ENCODE measurements at regions not wholly inside any gene's neighbourhood (a gene's known extent, or its start where the extent isn't known, plus 50 kb on each side); places are given as distances from the start of the nearest gene placed in this dataset.

- intact Hi-C loops (cut with DNase I) = no loop called here
- TF ChIP-seq POLR2AphosphoS5 (IDR thresholded peaks at IDR 0.05; ENCODE audit: insufficient read depth in 1 of 2, low read depth in 1 of 2) (no peak), CTCF (IDR thresholded peaks at IDR 0.05) (no peak), POLR2A (IDR thresholded peaks at IDR 0.05) (no peak)
- Histone ChIP-seq H3K36me3 (no peaks in the 10 kb centered on the region), H3K4me3 (no peak overlapping the region), H3K4me1 (no peaks in the 10 kb centered on the region), H3K27me3 (no peaks in the 10 kb centered on the region), H3K9me3 (no peaks in the 10 kb centered on the region), H3K27ac (no peak overlapping the region)
- no peak for DNase-seq (ENCODE audit: extremely low spot score in 2 of 2)
These were observed 347.1 kb upstream of the FSIP2 start for GRCh38 chr2:185391543-185391942.

- Histone ChIP-seq H3K4me3 (no peak overlapping the region), H3K9me3 (no peaks in the 10 kb centered on the region), H3K4me1 (no peaks in the 10 kb centered on the region), H3K36me3 (no peaks in the 10 kb centered on the region), H3K27me3 (no peaks in the 10 kb centered on the region), H3K27ac (no peak overlapping the region)
- intact Hi-C loops (cut with DNase I) = no loop called here
- no peak for TF ChIP-seq CTCF (IDR thresholded peaks at IDR 0.05)
- no peak for TF ChIP-seq POLR2A (IDR thresholded peaks at IDR 0.05)
- TF ChIP-seq POLR2AphosphoS5 (IDR thresholded peaks at IDR 0.05; ENCODE audit: insufficient read depth in 1 of 2, low read depth in 1 of 2) = no peak
- DNase-seq (ENCODE audit: extremely low spot score in 2 of 2) = no peak
These were observed 345.5 kb upstream of the FSIP2 start for GRCh38 chr2:185393091-185393490.

GRCh38 chr2:185402474-185402873 is 336.1 kb upstream of the FSIP2 start:
- H3K27ac ChIP-seq = no peak overlapping the region
- no peaks in the 10 kb centered on the region for H3K4me1 ChIP-seq
- no peaks in the 10 kb centered on the region for H3K27me3 ChIP-seq
- H3K9me3 ChIP-seq = no peaks in the 10 kb centered on the region
- intact Hi-C loops (cut with DNase I) = no loop called here
- H3K36me3 ChIP-seq = no peaks in the 10 kb centered on the region
- DNase-seq (ENCODE audit: extremely low spot score in 2 of 2) = no peak
- H3K4me3 ChIP-seq = no peak overlapping the region
- TF ChIP-seq CTCF (IDR thresholded peaks at IDR 0.05) (no peak), POLR2AphosphoS5 (IDR thresholded peaks at IDR 0.05; ENCODE audit: insufficient read depth in 1 of 2, low read depth in 1 of 2) (no peak), POLR2A (IDR thresholded peaks at IDR 0.05) (no peak)

DNA sequence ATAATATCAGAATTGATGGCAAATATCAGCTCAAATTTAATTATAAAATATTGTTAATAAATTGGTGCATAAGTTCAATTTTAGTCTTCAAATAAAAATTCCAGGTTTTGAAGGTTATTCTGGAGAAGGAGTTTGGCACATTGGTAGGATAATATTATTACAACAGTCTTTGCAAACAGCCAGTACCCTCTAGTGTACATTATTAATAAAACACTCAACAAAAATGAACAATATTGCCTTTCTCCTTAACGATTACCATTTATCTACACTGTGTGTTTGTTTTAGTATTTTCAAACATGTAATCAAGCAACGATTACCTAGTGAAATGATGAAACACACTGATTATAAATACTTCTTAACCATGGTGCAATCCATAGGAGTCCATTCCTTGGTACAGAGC is 334.0 kb upstream of the FSIP2 start:
- intact Hi-C loops (cut with DNase I) = no loop called here
- DNase-seq (ENCODE audit: extremely low spot score in 2 of 2) = no peak
- TF ChIP-seq CTCF (IDR thresholded peaks at IDR 0.05) (no peak), POLR2A (IDR thresholded peaks at IDR 0.05) (no peak), POLR2AphosphoS5 (IDR thresholded peaks at IDR 0.05; ENCODE audit: insufficient read depth in 1 of 2, low read depth in 1 of 2) (no peak)

DNA sequence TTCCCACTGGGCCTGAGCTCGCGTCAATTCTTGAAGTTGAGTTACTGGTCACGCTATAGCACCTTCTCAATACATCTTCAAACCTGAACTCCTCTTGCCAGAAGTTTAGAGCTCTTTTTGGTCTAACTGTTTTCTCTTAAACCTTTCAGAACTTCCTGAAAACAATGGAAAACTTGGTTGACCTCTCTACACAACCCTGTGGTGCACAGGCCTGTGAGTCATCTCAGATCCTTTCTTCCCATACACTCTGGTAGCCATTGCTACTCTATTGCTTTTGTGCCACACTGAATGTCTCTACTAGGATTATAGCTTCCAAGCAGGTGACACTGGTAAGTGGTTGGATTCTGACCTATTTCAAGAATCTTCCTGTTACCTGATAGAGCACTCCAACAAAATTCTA is 321.5 kb upstream of the FSIP2 start:
- H3K4me1 ChIP-seq = no peaks in the 10 kb centered on the region
- intact Hi-C loops (cut with DNase I) = no loop called here
- TF ChIP-seq CTCF (IDR thresholded peaks at IDR 0.05) = no peak
- TF ChIP-seq POLR2AphosphoS5 (IDR thresholded peaks at IDR 0.05; ENCODE audit: insufficient read depth in 1 of 2, low read depth in 1 of 2) = no peak
- no peak for TF ChIP-seq POLR2A (IDR thresholded peaks at IDR 0.05)

More for the DNA sequence above, 334.0 kb upstream of the FSIP2 start:
- no peaks in the 10 kb centered on the region for H3K27me3 ChIP-seq
- no peaks in the 10 kb centered on the region for H3K36me3 ChIP-seq
- H3K9me3 ChIP-seq = no peaks in the 10 kb centered on the region
- no peaks in the 10 kb centered on the region for H3K4me1 ChIP-seq
- no peak overlapping the region for H3K4me3 ChIP-seq
- H3K27ac ChIP-seq = no peak overlapping the region

More for the DNA sequence above, 321.5 kb upstream of the FSIP2 start:
- H3K9me3 ChIP-seq = no peaks in the 10 kb centered on the region
- H3K27ac ChIP-seq = no peak overlapping the region
- H3K4me3 ChIP-seq = no peak overlapping the region
- no peak for DNase-seq (ENCODE audit: extremely low spot score in 2 of 2)
- H3K36me3 ChIP-seq = no peaks in the 10 kb centered on the region
- no peaks in the 10 kb centered on the region for H3K27me3 ChIP-seq

Data from vagina (tissue), 2 donors.